GM21381 (cell line): ENCODE measurements at regions not wholly inside any gene's neighbourhood (a gene's known extent, or its start where the extent isn't known, plus 50 kb on each side); places are given as distances from the start of the nearest gene placed in this dataset.
A peak's percentile ranks its signal among the peaks of the same experiment; 100 is the strongest.

Source experiments
- ATAC-seq: cut with Tn5 transposase; IDR thresholded peaks from one replicate; pipeline ENCODE4 v1.9.1; 2021; ENCODE audit warnings: mild to moderate bottlenecking, moderate library complexity; ENCODE audit not compliant: unreplicated experiment

GRCh38 chr14:82414853-82415539, 881.3 kb upstream of the SEL1L start:
- ATAC-seq = peak; percentile 68

DNA sequence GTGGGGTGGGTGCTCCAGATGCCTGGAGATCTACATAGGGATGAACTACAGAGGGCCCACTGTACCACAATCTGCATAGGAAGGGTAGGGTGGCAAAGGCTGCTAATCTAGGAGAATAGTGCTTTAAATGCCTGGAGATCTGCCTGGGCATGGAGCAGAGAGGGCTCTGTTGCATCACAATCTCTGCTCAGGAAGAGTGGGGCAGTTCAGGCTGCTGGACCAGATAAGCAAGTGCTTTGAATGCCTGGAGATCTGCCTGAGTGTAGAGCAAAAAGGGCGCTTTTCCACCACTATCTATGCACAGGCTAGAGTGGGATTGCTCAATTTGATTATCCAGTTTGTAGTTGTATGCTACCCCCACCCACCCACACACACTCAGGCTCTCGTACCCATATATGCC, 886.3 kb upstream of the SEL1L start:
- no peak for ATAC-seq

DNA sequence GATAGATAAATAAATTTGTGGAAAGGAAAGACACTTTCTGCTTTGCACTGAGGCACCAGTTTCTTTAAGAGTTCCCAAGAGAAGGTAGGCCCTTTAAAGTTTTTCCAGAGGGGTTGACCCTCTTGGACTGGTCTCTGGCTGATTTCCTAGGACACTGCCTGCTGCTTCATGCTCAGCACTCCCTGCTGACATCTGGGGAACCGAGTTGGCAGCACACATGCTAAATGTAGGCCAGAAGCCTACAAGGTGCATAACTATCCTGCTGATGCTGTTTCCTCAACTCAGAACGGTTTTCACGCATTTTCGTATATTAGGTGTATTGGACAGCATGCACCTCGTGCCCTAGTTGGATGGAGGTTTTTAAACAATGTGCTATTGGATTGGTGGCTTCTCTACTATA, 887.2 kb upstream of the SEL1L start:
- ATAC-seq = no peak

DNA sequence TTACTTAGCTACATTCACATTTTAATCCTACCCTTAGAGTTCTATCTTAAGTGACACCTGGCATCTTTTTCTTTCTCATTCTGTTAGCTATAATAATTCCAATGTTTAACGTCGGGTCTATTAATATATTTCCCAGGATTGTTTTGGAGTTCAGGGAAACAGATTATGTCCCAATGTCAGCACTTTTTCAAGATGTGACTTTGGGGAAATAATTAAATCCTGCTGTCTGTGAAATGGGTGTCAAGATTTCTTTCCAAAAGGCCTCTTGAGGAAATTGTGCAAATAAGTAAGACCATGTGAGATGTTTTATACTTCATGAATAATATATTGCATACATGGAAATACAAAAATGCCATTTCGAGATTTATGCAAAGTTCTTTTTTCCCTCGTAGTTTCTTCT, 887.6 kb upstream of the SEL1L start:
- ATAC-seq = no peak

DNA sequence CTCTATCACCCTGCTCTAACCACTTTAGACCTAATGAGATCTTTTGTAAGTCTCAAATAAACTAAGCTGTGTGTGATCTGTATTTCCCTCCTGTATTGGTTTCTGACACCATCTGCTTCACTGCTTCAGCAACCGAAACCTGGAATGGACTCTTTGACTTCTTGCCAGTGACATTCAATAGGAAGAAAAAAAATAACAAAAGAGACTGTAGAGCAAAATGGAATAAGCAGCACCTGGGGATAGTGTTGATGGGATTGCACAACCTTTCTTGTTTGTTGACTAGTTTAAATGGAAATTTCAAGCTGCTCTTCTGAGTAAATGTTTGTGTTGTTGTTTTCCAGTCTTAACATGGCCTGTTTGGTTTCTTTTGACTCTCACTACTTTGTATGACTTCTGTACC, 888.6 kb upstream of the SEL1L start:
- no peak for ATAC-seq

- ATAC-seq = no peak
Observed at GRCh38 chr14:82425261-82425660, 891.6 kb upstream of the SEL1L start.

- ATAC-seq = no peak
Observed at GRCh38 chr14:82431031-82431430, 897.4 kb upstream of the SEL1L start.

GRCh38 chr14:82432301-82433105, 898.9 kb upstream of the SEL1L start:
- ATAC-seq = no peak

DNA sequence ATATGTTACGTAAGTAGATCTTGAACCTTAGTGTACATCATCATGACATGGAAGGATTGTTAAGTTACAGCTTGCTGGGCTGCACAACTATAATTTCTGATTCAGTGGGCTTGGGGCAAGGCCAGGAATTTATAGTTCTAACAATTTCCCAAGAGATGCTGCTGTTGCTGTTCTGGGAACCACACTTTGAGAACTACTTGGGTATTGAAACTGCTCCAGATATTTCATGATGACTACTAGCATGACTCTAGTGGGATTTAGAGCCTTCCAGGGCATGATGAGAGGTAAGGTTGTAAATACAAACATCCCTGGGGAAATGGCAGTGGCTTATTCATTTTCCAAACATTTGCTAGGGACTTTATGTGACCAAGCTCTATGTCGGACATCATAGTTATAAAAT, 904.8 kb upstream of the SEL1L start:
- no peak for ATAC-seq

GRCh38 chr14:82441270-82441669, 907.6 kb upstream of the SEL1L start:
- ATAC-seq = no peak

- ATAC-seq = no peak
Observed at GRCh38 chr14:82445810-82446570, 912.3 kb upstream of the SEL1L start.

DNA sequence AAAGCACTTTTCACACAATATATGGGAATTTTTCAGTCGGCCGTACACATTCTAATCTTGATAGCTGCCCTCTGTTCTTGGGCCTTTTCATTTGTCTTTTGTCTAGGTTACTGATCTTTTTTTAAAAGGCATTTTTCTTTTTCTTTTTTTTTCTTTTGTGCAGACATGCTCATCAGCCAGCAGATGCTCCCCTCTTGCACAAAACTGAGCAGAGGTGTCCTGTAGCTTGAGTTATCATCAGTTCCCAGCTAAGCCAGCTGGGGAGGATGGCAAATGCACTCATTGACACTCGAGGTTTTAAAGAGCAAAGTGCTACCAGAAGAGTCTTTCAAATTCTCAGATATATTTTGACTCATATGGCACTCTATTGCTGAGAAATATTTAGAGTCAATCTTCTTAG, 913.9 kb upstream of the SEL1L start:
- no peak for ATAC-seq

DNA sequence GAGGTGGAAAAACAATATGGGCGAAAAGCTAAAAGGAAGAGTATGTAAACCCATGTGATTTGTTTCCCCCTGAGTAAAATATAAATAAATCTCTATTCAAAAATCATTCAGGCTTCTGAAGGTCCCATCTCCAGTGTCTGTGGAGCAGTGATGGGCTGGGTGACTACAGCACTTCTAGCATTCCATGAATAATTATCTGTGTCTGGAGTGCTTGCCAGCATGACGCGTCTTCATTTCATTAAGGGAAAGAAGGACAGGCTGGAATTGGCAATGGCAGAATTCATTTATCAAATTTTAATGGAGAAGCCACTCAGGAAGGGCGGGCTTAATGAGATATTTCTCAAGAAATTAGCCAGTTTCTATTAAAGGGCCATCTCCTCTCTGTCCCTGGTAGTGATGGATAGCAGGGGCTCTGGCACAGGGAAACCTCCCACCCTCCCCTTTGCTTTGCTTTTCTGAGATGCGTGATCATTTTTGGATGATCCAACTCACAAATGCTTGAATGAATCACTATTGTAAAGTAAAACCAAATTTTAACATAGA, 916.3 kb upstream of the SEL1L start:
- no peak for ATAC-seq

DNA sequence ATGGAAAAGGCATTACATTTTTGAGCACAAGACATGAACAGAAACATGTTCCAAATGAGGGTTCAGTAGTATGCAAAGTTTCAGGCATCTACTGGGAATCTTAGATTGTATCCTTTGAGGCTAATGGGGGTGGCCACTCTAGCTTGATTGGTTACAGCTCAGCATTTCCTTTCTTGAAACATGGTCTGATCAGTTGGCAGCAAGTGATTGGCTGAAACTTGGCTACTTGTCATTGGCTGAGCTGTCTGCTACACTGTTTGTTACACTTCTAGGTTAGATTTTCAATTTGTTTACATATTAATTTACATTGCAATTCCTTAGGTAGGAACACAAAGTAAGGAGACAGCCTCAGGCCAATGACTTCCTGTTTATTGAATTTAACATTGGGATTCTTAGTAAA, 918.0 kb upstream of the SEL1L start:
- no peak for ATAC-seq

- no peak for ATAC-seq
Observed at GRCh38 chr14:82482345-82482744, 948.7 kb upstream of the SEL1L start.

DNA sequence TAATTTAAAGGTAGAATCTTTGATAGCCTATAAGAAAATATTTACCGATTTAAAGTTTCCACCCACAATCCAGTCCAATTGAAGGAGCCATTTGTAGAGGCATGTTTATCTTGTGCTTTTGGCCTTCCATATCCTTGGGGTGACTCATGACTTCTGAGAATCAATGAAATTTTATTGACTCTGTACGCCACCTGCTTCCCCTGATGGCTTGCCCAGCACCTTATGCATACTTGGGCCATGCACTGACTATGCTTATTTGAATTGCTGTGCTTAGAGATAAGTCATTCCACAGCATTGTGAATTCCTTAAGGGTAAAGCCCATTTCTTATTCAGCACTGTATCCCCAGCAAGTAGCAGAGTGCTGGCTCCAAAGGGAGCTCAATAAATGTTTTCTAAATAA, 954.8 kb upstream of the SEL1L start:
- no peak for ATAC-seq

- ATAC-seq = no peak
Observed at GRCh38 chr14:82490397-82490796, 956.7 kb upstream of the SEL1L start.

DNA sequence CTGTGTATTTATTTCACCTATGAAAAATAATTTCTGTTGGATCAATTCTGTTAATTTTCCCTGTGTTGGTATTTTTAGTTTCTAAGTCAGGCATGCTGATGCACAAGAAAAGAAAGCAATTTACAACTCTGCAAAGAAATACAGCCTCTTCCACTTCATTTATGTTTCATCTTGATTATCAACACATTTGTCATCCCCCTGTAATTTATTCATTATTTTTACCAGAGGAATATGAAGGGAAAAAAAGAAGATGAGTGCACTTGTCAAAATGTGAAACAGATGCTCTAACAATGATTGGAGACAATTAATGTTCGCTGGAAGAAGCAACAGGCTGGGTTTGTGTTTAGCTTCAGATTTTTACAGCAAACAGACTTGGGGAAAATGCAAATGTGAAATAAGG, 958.5 kb upstream of the SEL1L start:
- ATAC-seq = no peak

DNA sequence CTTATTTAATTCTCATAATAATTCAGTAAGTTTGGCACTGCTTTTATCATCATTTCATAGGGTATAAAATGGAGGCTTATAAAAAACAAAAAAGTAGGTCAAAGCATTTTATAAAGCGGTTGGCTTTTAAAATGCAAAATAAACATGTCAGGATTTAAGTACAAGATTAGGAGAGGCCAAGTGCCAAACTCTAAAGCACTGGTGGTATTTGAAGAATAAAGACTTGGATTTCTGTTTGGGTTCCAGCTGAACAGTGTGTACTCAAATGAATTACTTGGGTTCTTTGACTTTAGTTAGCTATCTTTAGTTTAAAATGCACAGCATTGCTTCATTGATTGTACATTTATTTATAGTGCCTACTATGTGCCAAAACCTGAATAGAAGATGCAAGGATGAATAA, 966.6 kb upstream of the SEL1L start:
- no peak for ATAC-seq

DNA sequence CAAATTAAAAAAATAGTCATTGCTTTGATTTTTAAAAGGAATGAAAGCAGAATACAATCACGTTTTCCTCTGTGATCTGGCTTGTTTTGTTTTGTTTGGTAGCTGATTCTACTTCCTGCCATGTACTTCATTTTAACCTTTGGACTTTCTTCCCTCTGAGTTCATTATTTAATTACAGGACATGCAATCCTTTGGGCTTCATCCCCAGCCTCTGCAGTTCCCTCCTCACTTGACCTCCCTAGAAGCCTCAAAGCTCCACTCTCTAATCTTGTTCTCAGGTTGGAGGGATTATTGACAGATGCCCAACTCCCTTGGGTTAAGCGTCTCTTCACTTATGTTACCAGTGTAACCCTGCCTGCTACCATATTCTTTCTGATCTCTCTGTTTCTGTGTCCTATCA, 967.9 kb upstream of the SEL1L start:
- no peak for ATAC-seq

GRCh38 chr14:82502043-82502442, 968.4 kb upstream of the SEL1L start:
- no peak for ATAC-seq

DNA sequence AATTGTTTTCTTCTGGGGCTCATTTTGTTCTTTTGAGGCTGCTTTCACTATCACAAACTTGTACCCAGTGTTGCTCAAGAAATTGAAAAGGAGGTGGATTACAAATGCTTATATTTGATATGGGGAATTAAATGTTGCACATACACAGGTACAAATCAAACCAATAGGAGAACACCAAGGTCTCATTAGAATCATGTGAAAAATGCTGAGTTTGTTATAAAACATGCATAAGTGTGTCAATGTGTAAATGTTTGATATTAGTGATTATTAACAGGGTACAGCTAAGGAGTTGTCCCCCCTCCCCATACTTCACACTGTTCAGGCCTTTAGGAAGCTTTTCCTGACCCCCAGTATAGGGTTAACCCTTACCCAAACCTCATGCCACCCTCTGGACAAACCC, 971.2 kb upstream of the SEL1L start:
- ATAC-seq = no peak
